Trophoblast cell (in vitro differentiated cells and primary cell): ENCODE measurements at regions not wholly inside any gene's neighbourhood (a gene's known extent, or its start where the extent isn't known, plus 50 kb on each side); places are given as distances from the start of the nearest gene placed in this dataset.
A peak's percentile ranks its signal among the peaks of the same experiment; 100 is the strongest.

Experiments
- DNase-seq, 2 donors: peaks; one replicate each; pipeline ENCODE4 v3.0.0-alpha.2; 2016
- H2AFZ ChIP-seq: 2 replicates; pipeline ENCODE4 v1.6.1; 2013; ENCODE audit warnings: low read length, moderate library complexity, mild to moderate bottlenecking; ENCODE audit not compliant: insufficient read depth, poor library complexity
- H2AK5ac ChIP-seq: 2 replicates; pipeline ENCODE4 v1.6.1; 2013; ENCODE audit warnings: mild to moderate bottlenecking, low read length
- H2BK120ac ChIP-seq: 2 replicates; pipeline ENCODE4 v1.6.1; 2013; ENCODE audit warnings: low read length, mild to moderate bottlenecking, moderate library complexity; ENCODE audit not compliant: insufficient read depth, poor library complexity
- H2BK12ac ChIP-seq: 2 replicates; pipeline ENCODE4 v1.6.1; 2013; ENCODE audit warnings: mild to moderate bottlenecking, low read length, moderate library complexity
- H2BK5ac ChIP-seq: 2 replicates; pipeline ENCODE4 v1.6.1; 2013; ENCODE audit warnings: low read length, low read depth, moderate library complexity, mild to moderate bottlenecking; ENCODE audit not compliant: poor library complexity
- H3K14ac ChIP-seq: 2 replicates; pipeline ENCODE4 v1.6.1; 2013; ENCODE audit warnings: mild to moderate bottlenecking, low read length
- H3K18ac ChIP-seq: 2 replicates; pipeline ENCODE4 v1.6.1; 2013; ENCODE audit warnings: mild to moderate bottlenecking, low read length
- H3K23ac ChIP-seq: 2 replicates; pipeline ENCODE4 v1.6.1; 2013; ENCODE audit warnings: low read length
- H3K27ac ChIP-seq: 2 replicates; pipeline ENCODE4 v1.5.1; 2013; ENCODE audit warnings: low read depth, mild to moderate bottlenecking, inconsistent platforms, low read length, moderate library complexity
- H3K27me3 ChIP-seq: 2 replicates; pipeline ENCODE4 v1.6.1; 2013; ENCODE audit warnings: inconsistent platforms, mild to moderate bottlenecking, low read length, moderate library complexity; ENCODE audit not compliant: insufficient read depth
- H3K36me3 ChIP-seq, 2 experiments: 1 replicate in 1 of 2; 2 replicates in 1 of 2; pipeline ENCODE4 v1.6.1; 2013; ENCODE audit warnings: low read length in 2 of 2, mild to moderate bottlenecking in 2 of 2, moderate library complexity in 1 of 2; ENCODE audit not compliant: insufficient read depth in 2 of 2, control insufficient read depth in 1 of 2
- H3K4ac ChIP-seq: 2 replicates; pipeline ENCODE4 v1.6.1; 2013; ENCODE audit warnings: low read depth, mild to moderate bottlenecking, low read length, moderate library complexity
- H3K4me1 ChIP-seq, 2 experiments: 1 replicate in 1 of 2; 2 replicates in 1 of 2; pipeline ENCODE4 v1.6.1; 2013; ENCODE audit warnings: low read length in 2 of 2, mild to moderate bottlenecking in 2 of 2, moderate library complexity in 1 of 2; ENCODE audit not compliant: insufficient read depth in 2 of 2, control insufficient read depth in 1 of 2
- H3K4me2 ChIP-seq: 2 replicates; pipeline ENCODE4 v1.6.1; 2013; ENCODE audit warnings: inconsistent platforms, mild to moderate bottlenecking, low read length, moderate library complexity
- H3K4me3 ChIP-seq: 2 replicates; pipeline ENCODE4 v1.5.1; 2013; ENCODE audit warnings: mild to moderate bottlenecking, low read depth, low read length, inconsistent platforms
- H3K79me1 ChIP-seq: one replicate; pipeline ENCODE4 v1.6.1; 2013; ENCODE audit warnings: low read length
- H3K79me2 ChIP-seq: 2 replicates; pipeline ENCODE4 v1.6.1; 2013; ENCODE audit warnings: low read length, mild to moderate bottlenecking; ENCODE audit not compliant: control insufficient read depth, insufficient read depth, poor library complexity
- H3K9ac ChIP-seq: 2 replicates; pipeline ENCODE4 v1.6.1; 2013; ENCODE audit warnings: mild to moderate bottlenecking, low read length
- H3K9me3 ChIP-seq: 2 replicates; pipeline ENCODE4 v1.6.1; 2013; ENCODE audit warnings: low read depth, mild to moderate bottlenecking, control low read depth, inconsistent platforms, low read length; ENCODE audit not compliant: insufficient read depth
- H4K12ac ChIP-seq: 2 replicates; pipeline ENCODE4 v1.6.1; 2013; ENCODE audit warnings: low read depth, mild to moderate bottlenecking, low read length, moderate library complexity
- H4K8ac ChIP-seq: 2 replicates; pipeline ENCODE4 v1.6.1; 2013; ENCODE audit warnings: low read depth, mild to moderate bottlenecking, low read length, moderate library complexity
- H4K91ac ChIP-seq: one replicate; pipeline ENCODE4 v1.6.1; 2013; ENCODE audit warnings: low read depth, mild to moderate bottlenecking, low read length, moderate library complexity
- WGBS: extraction: QIAGEN DNeasy Blood & Tissue Kit; methylation state at CpG from one replicate; pipeline ENCODE4 v1.1.7; 2013; ENCODE audit warnings: missing lambda C conversion rate; ENCODE audit not compliant: insufficient read length, insufficient coverage; ENCODE audit errors: extremely low coverage; 5-methylcytosine and 5-hydroxymethylcytosine counted together

GRCh38 chr6:145082359-145082758, 653.0 kb downstream of the EPM2A start:
- Histone ChIP-seq H4K8ac (no peak overlapping the region), H2BK120ac (no peak overlapping the region), H4K91ac (no peak overlapping the region), H3K4me2 (no peak overlapping the region), H3K4ac (no peak overlapping the region), H3K4me3 (no peak overlapping the region), H3K4me1 (no peaks in the 10 kb centered on the region), H2BK5ac (no peak overlapping the region), H3K9me3 (no peaks in the 10 kb centered on the region), H3K14ac (no peak overlapping the region), H3K18ac (no peak overlapping the region), H4K12ac (no peak overlapping the region), H2AK5ac (no peak overlapping the region), H2AFZ (no peak overlapping the region), H3K23ac (no peak overlapping the region), H3K27me3 (no peaks in the 10 kb centered on the region), H3K79me1 (no peaks in the 10 kb centered on the region), H2BK12ac (no peak overlapping the region), H3K79me2 (no peaks in the 10 kb centered on the region), H3K27ac (no peak overlapping the region), H3K9ac (no peak overlapping the region), H3K36me3 (no peaks in the 10 kb centered on the region)
- DNase-seq, result no peak
- WGBS, result no CpG with 5 or more reads among the region's 4 CpGs

DNA sequence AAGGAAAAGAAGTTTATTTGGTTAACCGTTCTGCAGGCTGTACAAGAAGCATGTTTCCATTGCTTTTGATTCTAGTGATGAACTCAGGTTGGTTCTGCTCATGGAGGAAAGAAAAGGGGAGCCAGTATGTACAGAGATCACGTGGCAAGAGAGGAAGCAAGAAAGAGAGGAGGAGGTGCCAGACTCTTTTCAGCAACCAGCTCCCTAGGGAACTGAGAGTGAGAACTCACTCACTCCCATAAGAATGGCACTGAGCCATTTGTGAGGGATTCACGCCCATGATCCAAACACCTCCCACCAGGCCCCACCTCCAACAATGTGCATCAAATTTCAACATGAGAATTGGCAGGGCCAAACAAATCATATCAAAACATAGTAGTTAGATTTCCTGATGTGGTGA, 649.1 kb downstream of the EPM2A start:
- Histone ChIP-seq H3K23ac (no peak overlapping the region), H3K79me1 (no peaks in the 10 kb centered on the region), H2AK5ac (no peak overlapping the region), H3K9ac (no peak overlapping the region), H3K4me1 (no peaks in the 10 kb centered on the region), H2AFZ (no peak overlapping the region), H2BK12ac (no peak overlapping the region), H3K27ac (no peak overlapping the region), H3K4me3 (no peak overlapping the region), H3K18ac (no peak overlapping the region), H4K8ac (no peak overlapping the region), H3K9me3 (no peaks in the 10 kb centered on the region), H4K91ac (no peak overlapping the region), H3K14ac (no peak overlapping the region), H3K27me3 (no peaks in the 10 kb centered on the region), H2BK120ac (no peak overlapping the region), H4K12ac (no peak overlapping the region), H3K4ac (no peak overlapping the region), H3K4me2 (no peak overlapping the region), H3K79me2 (no peaks in the 10 kb centered on the region), H2BK5ac (no peak overlapping the region), H3K36me3 (no peaks in the 10 kb centered on the region)
- no peak for DNase-seq
- WGBS, result no CpG with 5 or more reads among the region's 3 CpGs

- no peaks in the 10 kb centered on the region for H3K4me1 ChIP-seq
- H4K91ac ChIP-seq, result no peak overlapping the region
- H2AK5ac ChIP-seq, result no peak overlapping the region
- no peak overlapping the region for H2BK120ac ChIP-seq
- H3K14ac ChIP-seq, result no peak overlapping the region
- H3K23ac ChIP-seq, result no peak overlapping the region
- WGBS, result no CpG with 5 or more reads among the region's 3 CpGs
- no peak overlapping the region for H3K4ac ChIP-seq
- no peaks in the 10 kb centered on the region for H3K27me3 ChIP-seq
- peak overlapping the region; percentile 2 for H3K27ac ChIP-seq
- H3K79me1 ChIP-seq, result no peaks in the 10 kb centered on the region
- peak; percentile 38 to 40 for DNase-seq
- no peak overlapping the region for H3K9ac ChIP-seq
- no peaks in the 10 kb centered on the region for H3K9me3 ChIP-seq
- H2AFZ ChIP-seq, result no peak overlapping the region
- H3K18ac ChIP-seq, result no peak overlapping the region
- no peak overlapping the region for H3K4me2 ChIP-seq
- H2BK12ac ChIP-seq, result no peak overlapping the region
- H3K36me3 ChIP-seq, result no peaks in the 10 kb centered on the region
- H3K79me2 ChIP-seq, result no peaks in the 10 kb centered on the region
- H3K4me3 ChIP-seq, result no peak overlapping the region
- no peak overlapping the region for H4K8ac ChIP-seq
- H4K12ac ChIP-seq, result no peak overlapping the region
- no peak overlapping the region for H2BK5ac ChIP-seq
Measured at GRCh38 chr6:145087034-145087433, 648.3 kb downstream of the EPM2A start.

- Histone ChIP-seq H3K14ac (no peak overlapping the region), H3K18ac (no peak overlapping the region), H2AFZ (no peak overlapping the region), H3K27me3 (no peaks in the 10 kb centered on the region), H4K91ac (no peak overlapping the region), H3K23ac (no peak overlapping the region), H3K4me1 (no peaks in the 10 kb centered on the region), H3K27ac (no peak overlapping the region), H4K12ac (no peak overlapping the region), H3K9ac (no peak overlapping the region), H3K4me2 (no peak overlapping the region), H3K79me2 (no peaks in the 10 kb centered on the region), H2BK12ac (no peak overlapping the region), H2AK5ac (no peak overlapping the region), H3K79me1 (no peaks in the 10 kb centered on the region), H2BK120ac (no peak overlapping the region), H3K4me3 (no peak overlapping the region), H2BK5ac (no peak overlapping the region), H3K4ac (no peak overlapping the region), H3K36me3 (no peaks in the 10 kb centered on the region), H3K9me3 (no peaks in the 10 kb centered on the region), H4K8ac (no peak overlapping the region)
- peak in 1 of 2 donors; percentile 38 for DNase-seq
- no CpG with 5 or more reads among the region's 4 CpGs for WGBS
Measured at GRCh38 chr6:145090801-145091585, 644.3 kb downstream of the EPM2A start.
